ENCODE measurements at regions not wholly inside any gene's neighbourhood (a gene's known extent, or its start where the extent isn't known, plus 50 kb on each side); places are given as distances from the start of the nearest gene placed in this dataset.
"Not testable (repeated sequence)": the region's sequence is repeated elsewhere in the genome, so short reads cannot be mapped to it uniquely, and the experiment has no call there.

DNA sequence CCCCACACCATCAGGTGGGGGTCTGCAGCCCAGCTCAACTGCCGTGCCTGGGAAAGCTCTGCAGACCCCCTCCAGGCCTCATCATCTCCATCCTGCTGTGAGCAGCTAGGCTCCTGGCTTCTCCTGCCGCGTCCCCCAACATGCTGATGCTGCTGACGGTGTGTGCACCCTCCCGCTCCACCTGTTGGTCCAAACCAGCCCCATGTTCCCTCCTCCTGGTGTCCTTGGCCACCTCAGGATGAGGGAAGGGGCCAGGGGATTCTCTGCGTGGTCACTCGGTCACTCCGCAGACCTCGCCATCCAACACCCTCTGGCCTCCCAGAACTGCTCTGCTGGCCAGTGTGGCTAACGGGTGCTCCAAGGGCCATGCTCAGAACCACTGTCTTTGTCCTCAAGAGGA lies 368.6 kb downstream of the FOXL1 start:
- intact Hi-C loops (cut with DNase I): no loop called here
- ATAC-seq: no peak

DNA sequence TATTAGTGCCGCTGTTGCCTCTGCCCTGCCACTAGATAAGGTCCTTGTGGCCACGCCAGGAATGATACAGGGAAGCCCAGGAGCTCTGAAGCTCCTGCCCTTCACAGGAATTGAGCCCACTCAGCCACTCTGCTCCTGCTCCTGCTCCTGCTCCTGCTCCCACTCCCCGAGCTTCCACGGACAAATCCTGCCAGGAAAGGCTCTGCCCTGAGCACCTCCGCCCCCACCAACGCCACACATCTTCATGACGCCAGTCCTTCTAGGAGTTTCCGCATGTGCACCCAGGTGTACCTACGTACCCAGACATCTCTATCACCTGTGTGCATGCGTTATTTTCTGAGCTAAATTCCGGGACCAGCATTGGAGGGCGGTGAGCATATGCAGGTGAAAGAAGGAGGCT lies 369.1 kb downstream of the C16orf95 start:
- DNase-seq (ENCODE audit: low spot score) (no peak), ATAC-seq (no peak)
- intact Hi-C loops (cut with DNase I): no loop called here

More for the DNA sequence above, 368.6 kb downstream of the FOXL1 start:
- DNase-seq (ENCODE audit: low spot score): no peak

DNA sequence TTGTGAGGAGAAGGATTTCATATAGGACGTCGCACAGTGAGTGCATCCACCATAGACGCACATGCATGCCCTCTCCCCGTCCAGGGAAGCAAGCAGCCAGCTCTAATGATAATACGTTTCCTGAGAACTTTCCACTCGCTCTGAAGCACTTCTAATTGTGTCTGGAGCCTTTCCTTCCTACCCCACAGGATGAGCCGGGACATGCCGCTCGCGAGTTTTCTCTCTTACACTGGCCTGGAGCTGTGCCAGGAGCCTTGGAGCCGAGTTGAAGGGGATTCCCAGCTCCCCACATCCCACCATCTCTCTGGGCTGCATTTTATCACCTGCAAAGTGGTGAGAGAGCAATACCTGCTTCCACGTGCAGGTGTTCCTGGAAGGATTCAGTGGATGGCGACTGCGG lies 368.1 kb downstream of the C16orf95 start:
- no peak for ATAC-seq
- intact Hi-C loops (cut with DNase I): no loop called here
- DNase-seq (ENCODE audit: low spot score): no peak

DNA sequence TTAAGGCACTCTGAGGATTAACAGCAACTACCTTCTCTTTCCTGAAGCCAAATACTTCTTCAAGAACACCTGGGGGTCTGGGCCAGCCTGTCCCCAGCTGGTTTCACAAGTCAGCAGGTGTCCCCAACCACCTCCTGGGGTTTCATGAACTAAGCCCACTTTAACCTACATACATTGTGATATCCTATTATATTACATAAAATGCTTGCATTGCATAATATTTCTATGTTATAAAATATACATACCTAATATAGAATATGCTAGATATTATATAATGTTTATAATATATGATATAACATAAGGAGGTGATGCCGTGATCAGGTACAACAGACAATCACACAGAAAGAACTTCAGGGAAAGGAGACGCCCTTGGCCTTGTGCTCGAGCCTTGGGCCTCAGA lies 367.6 kb downstream of the C16orf95 start:
- ATAC-seq: no peak
- intact Hi-C loops (cut with DNase I): no loop called here
- DNase-seq (ENCODE audit: low spot score): no peak

DNA sequence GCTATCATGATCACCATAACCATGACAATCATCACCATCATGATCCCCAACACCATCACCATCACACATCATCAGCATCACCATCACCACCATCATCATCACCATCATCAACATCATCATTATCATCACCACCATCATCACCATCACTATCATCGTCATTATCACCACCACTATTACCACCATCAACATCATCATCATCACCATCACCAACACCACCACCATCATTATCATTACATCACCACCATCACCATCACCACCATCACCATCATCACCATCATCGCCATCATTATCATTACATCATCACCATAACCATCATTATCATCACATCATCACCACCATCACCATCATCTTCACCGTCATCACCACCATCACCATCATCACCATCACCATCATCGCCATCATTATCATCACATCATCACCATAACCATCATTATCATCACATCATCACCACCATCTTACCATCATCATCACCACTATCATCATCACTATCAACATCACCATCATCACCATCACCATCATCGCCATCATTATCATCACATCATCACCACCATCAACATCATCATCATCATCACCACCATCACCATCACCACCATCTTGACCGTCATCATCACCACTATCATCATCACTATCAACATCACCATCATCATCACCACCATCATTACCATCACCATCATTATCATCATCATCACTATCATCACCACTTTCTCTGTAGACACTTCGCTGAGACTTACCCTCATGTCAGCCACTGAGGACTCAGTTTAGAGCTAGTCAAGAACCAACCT lies 366.0 kb downstream of the C16orf95 start:
- intact Hi-C loops (cut with DNase I): no loop called here
- DNase-seq (ENCODE audit: low spot score) (no peak), ATAC-seq (no peak)

DNA sequence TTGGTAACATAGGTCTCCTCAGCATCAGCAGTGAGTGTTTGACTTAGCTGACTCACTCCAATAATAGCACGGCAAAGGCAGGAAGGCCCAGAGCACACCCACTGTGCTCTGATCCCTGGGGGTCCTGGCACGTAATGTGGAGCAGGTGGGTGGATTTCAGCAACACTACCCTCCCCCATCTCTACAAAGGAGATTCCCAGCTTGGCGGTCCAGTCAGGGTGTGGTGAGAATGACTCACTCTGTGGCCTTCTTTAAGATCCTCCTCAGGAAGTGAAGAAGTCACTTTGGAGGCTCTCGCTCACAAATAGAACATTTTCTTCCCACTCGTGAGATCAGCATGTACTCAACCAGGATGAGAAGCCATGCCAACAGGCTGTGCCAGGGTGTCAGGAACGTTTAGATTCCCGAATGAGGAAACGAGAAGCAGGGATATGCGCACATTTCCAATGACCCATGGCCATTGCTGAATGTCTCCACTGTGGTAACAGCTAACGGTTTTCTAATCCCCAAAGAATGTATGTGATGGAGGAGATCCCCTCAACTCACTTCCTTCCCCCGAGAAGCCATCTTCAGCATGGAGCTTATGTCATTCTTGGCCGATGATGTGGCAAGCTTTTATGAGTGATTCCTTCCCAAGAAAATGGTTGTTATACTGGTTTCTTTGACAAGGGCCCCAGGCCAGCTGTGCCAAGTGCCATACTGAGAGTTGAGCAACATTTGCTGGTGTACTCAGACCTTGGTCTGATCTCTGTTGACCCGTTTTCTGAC lies 365.2 kb downstream of the C16orf95 start:
- DNase-seq (ENCODE audit: low spot score): no peak
- no peak for ATAC-seq
- intact Hi-C loops (cut with DNase I): no loop called here

DNA sequence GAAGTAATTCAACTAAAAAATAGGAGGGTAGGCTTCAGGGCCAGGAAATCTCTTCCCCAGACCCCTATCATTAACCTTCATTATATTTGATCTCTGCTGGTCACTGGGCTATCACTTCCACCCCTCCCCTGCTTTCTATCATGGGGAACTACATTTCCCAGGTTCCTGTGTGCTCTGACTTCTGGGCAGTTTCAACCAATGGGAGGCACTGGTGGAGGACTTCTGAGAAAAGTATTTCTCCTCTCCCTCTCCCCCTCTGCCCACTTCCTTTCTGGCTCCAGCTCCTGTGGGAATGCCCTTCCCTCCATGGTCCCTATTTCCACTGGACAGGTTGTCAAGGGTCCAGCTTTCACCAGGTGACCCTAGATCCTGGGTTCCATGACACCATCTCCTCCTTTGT lies 364.4 kb downstream of the C16orf95 start:
- DNase-seq (ENCODE audit: low spot score): no peak
- intact Hi-C loops (cut with DNase I): no loop called here
- no peak for ATAC-seq

DNA sequence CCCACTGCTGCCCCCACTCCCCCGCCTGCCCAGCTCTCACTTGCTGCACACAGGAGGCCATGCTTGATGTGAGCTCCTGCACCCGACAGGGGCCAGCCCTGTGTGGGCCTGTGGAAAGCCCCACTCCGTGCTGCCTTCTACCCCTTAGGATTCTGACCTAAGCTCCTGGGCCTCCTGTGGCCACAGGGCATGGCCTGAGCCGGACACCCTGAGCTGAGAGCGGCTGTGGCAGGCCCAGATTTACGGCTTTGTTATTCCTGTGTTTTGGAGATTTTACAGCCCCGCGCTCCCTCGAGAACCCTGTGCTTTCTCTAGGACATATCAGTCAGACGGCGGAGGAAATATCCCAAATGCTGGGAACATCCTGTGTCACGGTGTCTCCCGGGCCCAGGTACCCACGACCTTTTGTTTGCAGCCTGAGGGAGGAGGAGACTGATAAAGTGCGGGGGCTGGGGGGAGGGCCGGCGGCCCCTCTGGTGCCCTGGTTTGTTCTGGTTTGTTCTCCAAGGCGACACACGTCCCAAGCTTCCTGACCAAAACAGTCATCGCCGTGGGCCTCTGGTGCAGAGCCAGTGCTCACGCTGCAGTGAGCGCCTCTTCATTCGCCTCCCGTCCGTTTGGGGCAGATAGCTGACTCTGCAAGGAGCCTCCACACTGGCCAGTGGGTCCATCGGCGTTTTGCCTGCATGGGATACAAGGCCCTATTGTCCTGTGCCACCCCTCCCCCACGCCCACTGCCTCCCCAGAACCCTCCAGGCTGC lies 363.4 kb downstream of the C16orf95 start:
- intact Hi-C loops (cut with DNase I): no loop called here
- ATAC-seq (peak; percentile 81), DNase-seq (ENCODE audit: low spot score) (no peak)

DNA sequence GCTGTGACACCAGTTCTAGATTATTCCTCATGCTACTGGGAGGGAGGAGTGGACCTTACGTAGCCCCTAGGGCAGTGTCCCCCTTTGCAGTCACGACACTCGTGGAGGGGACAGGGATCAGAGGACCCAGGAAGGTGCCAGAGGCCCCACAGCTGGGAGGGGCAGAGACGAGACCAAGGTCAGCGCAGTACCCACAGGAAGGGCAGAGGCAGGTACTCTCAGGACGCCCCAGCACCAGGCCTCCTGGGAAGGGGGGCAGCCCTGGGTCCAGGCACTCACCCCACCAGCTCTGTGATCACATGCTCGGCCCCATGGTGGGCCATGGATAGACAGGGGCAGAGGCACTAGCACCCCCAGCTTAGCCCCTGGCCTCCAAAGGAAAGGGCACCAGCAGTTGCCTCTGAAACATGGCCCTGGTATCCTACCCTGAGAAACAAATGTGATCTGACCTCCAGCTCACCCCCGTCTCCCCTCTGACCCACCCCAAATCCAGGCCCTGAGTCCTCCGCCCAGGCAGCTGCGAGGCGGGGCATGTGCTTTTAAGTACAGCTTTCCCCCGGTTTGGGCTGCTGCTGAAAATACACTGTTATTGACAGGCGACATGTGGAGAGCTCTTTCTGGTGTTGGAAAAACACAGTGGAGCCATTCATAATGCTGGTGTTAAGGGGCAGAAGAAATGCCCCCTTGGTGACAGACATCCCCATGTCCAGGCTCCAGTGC lies 361.9 kb downstream of the C16orf95 start:
- ATAC-seq (no peak), DNase-seq (ENCODE audit: low spot score) (no peak)
- intact Hi-C loops (cut with DNase I): no loop called here

DNA sequence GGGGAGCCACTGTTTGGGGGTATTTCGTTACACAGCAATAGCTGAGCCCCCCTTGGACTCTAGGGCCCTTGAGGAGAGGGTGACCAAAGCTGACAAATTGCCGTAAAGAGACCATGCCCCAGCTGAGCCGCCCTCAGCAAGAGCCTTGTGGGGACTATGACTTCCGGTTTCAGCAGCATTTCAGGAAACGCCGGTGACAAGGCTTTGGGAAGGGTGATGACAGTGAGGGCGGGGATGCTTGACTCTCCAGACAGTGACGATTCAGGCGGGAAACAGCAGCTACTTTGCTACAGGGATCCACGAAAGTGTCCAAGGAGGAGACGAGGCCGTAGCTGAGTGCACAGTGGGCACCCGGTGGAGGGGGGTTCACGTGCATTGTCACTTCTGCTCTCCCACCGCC lies 360.8 kb downstream of the C16orf95 start:
- intact Hi-C loops (cut with DNase I): no loop called here
- DNase-seq (ENCODE audit: low spot score) (no peak), ATAC-seq (no peak)

DNA sequence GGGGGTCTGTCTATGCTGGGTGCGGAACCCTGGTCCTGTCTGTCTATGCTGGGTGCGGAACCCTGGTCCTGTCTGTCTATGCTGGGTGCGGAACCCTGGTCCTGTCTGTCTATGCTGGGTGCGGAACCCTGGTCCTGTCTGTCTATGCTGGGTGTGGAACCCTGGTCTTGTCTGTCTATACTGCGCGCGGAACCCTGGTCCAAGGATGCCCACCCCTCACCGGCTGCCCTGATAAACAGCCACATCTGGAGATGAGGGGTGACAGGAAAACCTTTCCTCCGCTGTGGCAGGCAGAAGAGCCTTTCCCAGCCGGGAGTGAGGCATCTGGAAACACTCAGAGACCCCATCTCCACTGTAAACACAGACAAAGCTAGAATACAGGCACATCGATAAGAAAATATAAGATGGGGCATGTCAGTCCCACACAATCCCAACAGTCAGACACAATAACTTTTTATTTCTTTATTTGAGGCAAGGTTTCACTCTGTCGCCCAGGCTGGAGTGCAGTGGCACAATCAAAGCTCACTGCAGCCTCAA lies 359.5 kb downstream of the C16orf95 start:
- DNase-seq (ENCODE audit: low spot score); ATAC-seq; intact Hi-C loops (cut with DNase I): not testable (repeated sequence)

DNA sequence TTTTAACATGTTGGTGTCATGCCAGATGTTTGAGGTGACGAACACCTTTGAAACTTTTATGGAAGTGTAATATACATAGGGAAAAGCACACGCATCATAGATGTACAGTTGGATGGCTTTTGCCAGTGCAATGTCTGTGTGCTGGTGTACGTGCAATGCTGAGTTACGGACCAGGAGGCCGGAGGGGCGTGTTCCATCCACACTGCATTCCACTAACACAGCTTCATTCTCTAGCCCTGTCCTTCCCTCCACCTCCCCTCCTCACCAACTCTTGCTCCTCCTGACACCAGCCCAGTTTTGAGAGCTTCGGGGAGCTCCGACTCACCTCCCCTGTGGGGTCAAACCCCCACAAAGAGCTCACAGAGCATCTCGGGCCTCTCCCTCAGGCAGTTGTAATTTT lies 358.8 kb downstream of the C16orf95 start:
- peak; percentile 15 for DNase-seq (ENCODE audit: low spot score)
- intact Hi-C loops (cut with DNase I): no loop called here
- no peak for ATAC-seq

DNA sequence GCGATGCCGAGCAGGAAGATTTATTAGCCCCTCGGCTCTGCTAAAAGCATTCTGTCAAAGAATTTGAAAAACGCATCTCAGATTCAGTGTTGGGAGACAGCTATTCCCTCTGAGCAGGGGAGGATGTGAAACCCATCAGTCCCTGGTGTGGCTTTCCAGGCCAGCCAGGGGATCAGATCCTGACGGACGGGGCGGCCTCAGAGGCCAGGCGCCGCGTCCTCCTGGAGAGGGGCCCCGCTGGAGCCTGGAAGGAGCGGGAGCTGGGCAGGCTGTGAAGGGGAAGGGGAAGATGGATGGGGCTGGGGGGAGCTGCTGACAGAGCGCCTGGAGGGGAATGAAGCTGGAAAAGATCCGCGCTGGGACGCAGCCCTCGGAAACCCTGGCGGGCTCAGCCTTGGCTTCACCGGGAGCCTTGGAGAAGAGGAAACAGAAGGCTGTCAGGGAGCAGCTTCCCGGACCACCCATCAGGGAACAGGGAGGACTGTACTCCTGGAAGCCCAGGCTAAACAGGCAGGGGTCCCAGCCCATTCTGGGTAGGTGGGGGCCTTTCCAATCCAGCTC lies 358.0 kb downstream of the C16orf95 start:
- DNase-seq (ENCODE audit: low spot score) (peak; percentile 49), ATAC-seq (no peak)
- intact Hi-C loops (cut with DNase I): no loop called here

DNA sequence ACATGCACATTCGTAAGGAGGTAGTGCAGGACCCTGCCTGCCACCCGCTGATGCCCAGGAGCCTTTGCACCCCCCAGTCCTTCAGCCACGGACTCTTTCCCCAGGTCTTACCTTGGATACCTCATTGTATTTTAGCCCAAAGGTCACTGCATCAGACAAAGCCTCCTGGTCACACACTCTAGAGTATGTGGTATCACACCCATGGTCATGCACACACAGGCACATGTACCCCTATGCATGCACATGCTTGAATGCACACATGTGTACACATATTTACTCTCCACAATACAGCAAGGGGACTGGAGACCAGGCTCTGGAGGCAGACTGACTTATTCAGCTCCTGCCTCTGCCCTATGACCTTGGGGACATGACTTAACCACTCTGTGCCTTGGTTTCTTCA lies 357.5 kb downstream of the C16orf95 start:
- intact Hi-C loops (cut with DNase I): no loop called here
- no peak for ATAC-seq

DNA sequence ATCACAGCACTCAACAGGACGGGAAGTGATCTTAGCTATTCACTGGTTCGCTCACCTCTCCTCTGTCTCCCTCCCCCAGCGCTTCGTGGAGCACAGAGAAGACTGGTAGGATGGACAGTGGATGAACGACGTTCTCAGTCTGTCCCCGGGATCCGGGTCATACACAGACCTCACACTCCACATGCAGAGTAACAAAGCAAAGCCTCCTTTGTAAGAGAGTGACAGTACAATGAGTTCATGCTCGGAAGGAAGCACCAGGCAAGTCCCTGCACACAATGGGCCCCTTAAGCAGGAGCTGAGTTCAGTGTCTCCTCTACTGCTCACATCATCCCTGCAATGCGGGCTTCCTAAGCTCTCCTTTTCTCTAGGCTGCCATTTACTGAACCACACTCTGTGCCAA lies 356.9 kb downstream of the C16orf95 start:
- intact Hi-C loops (cut with DNase I): no loop called here
- no peak for DNase-seq (ENCODE audit: low spot score)
- no peak for ATAC-seq

More for the DNA sequence above, 357.5 kb downstream of the C16orf95 start:
- DNase-seq (ENCODE audit: low spot score): no peak

DNA sequence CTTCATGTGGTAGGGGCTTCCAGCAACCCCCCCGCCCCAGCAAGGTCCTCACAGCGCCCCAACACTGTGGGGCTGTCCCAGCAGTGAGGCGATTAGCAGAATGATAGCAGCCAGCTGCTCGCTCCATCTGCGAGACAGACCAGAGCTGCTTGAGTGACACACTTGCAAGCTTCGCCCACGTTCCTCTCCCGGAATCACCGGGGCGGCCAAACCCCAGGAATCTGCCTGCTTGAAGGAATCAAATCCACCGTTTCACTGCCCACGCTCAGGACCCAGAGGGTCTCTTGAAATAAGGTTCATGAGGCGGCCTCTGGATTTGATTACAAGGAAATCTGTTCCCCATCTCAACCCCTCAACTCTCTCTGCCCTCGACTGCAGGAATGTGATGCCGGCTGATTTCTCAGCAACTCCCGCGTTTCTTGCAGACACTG lies 356.0 kb downstream of the C16orf95 start:
- intact Hi-C loops (cut with DNase I): no loop called here
- DNase-seq (ENCODE audit: low spot score) (peak; percentile 38), ATAC-seq (no peak)

DNA sequence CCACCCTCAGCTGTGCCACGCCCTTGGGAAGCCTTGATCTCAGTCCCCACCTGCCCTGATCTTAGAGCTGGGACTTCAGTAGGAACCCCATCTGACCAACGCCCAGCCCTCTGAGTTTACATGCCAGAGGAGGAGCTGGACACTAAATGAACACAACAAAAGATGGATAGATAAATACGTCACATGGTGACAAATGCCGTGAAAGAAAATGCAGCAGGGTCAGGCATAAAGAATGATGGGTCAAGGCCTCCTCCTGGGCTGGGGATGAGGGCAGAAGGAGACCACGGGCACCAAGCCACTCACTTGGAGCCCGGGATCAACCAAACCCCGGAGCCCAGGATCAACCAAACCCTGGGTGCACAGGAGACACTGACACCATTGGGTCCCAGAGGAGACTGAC lies 354.9 kb downstream of the C16orf95 start:
- DNase-seq (ENCODE audit: low spot score) (no peak), ATAC-seq (no peak)
- intact Hi-C loops (cut with DNase I): no loop called here

DNA sequence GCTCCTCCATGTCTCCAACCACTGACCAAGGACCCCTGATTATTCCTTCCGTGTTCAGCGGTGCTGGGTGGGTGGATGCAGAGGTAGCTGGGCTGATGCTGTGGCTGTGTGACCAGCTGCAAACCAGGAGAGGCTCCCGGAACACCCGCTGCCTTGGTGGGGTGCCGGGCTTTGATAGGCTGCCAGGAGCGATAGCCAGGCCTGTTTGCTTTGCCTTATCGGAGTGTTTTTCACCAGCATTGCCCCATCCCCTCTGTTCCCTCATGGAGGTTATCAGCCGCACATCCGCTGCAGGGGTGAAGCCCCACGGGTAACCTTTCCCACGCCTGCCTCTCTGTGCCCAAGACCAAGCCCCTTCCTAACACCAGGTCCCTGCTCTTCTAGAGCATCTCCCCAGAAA lies 354.3 kb downstream of the C16orf95 start:
- intact Hi-C loops (cut with DNase I): no loop called here
- DNase-seq (ENCODE audit: low spot score) (no peak), ATAC-seq (no peak)

Measured in sciatic nerve (tissue), 2 donors.